Superior temporal gyrus (tissue), 1 donor: ENCODE measurements at regions not wholly inside any gene's neighbourhood (a gene's known extent, or its start where the extent isn't known, plus 50 kb on each side); places are given as distances from the start of the nearest gene placed in this dataset.

Source experiments
- DNase-seq: peaks from one replicate; pipeline ENCODE4 v3.0.0-alpha.2; 2016; ENCODE audit errors: extremely low spot score

GRCh38 chr2:235303499-235304291 is 190.1 kb upstream of the AGAP1 start:
- no peak for DNase-seq

- no peak for DNase-seq
Measured at GRCh38 chr2:235305678-235306077, 188.2 kb upstream of the AGAP1 start.

GRCh38 chr2:235311044-235311443 is 182.8 kb upstream of the AGAP1 start:
- no peak for DNase-seq

GRCh38 chr2:235312571-235312970 is 181.3 kb upstream of the AGAP1 start:
- no peak for DNase-seq

- DNase-seq = no peak
Measured at GRCh38 chr2:235314371-235314930, 179.4 kb upstream of the AGAP1 start.

DNA sequence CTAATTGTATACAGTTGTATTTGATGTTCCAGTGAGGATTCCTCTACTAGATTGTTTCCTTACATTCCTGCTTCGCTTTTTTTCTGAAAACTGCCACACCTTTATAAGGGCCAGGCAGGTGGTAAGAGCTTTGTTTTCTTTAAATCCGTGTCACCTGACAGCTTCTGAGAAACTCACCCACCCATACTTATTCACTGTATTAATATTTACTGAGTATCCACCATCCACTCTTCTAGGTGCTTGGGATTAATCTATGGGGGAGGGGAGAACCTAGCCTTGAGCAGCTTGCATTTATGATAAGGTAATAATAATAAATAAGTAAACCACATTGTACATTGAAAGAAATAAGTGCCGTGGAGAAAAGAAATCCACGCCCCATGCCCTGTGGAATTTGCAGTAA is 174.7 kb upstream of the AGAP1 start:
- DNase-seq = no peak

DNA sequence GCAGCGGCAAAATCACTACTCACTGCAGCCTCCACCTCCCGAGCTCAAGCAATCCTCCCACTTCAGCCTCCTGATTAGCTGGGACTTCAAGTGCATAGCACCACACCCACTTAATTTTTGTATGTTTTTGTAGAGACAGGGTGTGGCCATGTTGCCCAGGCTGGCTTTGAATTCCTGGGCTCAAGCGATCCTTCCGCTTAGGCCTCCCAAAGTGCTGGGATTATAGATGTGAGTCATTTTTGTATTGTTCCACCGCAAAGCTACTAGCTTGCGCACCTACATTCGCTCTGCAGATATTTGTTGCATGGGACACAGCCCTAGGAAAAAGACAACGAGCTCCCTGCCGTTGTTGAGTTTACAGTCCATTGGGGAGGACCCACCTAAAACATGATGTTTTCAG is 173.5 kb upstream of the AGAP1 start:
- no peak for DNase-seq

DNA sequence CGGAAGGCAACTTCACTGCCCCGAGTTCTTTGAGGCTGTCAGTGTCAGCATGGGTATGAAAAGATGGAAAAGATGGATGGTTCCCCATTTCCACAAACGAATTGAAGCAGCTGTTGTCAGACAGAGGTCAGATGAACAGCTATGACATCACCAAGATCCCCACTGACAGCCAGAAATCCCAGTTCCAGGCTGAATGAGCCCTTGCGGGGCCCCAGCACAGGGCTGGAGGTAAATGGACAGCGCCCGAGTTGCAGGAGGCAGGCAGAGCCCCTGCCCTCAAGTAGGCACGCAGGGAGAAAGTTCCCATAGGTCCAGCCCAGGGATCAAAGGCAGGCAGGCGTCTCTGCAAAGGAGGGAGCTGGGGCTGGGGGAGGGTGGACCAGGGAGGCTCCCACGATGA is 169.5 kb upstream of the AGAP1 start:
- DNase-seq = no peak

DNA sequence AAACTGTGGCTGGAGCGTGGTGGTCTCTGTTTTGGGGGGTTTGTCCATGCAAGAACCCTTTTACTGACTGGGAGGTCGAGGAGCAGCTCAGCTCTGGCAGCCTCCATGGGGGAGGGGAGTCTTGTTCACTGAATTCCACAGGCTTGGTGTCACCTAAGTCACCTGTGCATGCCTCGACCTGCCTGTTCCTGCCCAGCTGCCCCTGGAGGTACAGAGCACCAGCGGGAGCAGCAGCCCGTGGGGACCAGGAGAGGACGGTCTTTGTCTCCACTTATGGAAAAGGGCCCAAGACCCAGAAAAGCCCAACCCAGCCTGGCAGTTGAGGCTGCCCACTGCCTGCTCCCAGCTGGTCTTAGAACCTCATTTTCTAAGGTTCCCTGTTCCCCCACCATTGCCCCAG is 168.7 kb upstream of the AGAP1 start:
- no peak for DNase-seq

- no peak for DNase-seq
Measured at GRCh38 chr2:235328991-235329390, 164.9 kb upstream of the AGAP1 start.

- peak; percentile 21 for DNase-seq
Measured at GRCh38 chr2:235330775-235331451, 162.9 kb upstream of the AGAP1 start.

DNA sequence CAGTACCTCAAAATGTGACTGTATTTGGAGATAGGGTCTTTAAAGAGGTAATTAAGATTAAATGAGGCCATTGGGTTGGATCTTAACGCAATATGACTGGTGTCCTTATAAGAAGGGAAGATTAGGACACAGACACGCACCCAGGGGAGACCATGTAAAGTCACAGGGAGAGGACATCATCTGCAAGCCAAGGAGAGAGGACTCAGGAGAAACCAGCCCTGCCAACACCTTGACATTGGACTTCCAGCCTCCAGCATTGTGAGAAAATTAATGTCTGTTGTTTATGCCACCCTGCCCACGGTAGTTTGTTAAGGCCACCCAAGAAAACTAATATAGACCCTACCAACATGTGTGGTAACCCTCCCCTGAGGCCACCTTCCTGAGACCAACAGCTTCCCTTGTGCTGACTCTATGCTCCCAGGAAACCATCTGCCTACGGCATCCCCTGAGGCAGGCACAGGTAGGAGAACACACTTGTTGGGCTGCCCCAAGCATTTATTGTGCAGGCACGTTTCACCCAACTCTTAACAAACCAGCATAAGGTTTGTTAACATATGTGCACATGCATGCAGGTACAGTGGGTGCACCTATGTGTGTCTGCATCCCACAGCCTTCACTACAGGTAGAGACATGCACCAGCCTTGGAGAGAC is 161.5 kb upstream of the AGAP1 start:
- no peak for DNase-seq

- DNase-seq = no peak
Measured at GRCh38 chr2:235333076-235333475, 160.8 kb upstream of the AGAP1 start.

- DNase-seq = no peak
Measured at GRCh38 chr2:235334179-235334578, 159.7 kb upstream of the AGAP1 start.

DNA sequence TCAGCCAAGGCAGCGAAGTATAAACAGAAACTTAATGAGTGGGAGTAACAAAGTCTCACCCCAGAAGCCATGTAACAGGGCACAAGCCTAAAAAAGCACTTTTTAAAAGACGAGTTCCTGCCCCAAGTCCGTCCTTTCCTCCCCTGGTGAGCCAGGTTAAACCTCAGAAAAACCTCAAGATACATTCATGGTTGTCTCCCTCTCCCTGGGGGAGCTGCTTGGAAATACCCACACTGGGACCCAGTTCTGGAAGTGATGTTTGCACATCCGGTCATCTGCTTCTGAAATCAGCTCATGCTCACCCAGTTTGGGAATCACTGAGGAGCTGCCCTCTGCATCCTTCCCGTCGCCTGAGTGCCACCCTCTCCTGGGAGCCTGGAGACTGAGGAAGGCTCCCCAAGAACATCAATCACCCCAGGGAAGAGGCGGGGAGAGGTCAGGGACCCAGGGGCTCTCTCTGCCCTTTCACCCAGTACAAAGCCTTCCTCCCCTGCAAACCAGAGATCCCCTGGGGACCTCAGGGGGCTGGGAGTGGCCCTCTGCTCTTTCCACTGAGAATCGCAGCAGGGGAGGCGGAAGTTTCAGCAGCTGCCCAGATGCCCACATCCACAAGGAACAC is 150.6 kb upstream of the AGAP1 start:
- no peak for DNase-seq

- DNase-seq = no peak
Measured at GRCh38 chr2:235343869-235344268, 150.0 kb upstream of the AGAP1 start.

DNA sequence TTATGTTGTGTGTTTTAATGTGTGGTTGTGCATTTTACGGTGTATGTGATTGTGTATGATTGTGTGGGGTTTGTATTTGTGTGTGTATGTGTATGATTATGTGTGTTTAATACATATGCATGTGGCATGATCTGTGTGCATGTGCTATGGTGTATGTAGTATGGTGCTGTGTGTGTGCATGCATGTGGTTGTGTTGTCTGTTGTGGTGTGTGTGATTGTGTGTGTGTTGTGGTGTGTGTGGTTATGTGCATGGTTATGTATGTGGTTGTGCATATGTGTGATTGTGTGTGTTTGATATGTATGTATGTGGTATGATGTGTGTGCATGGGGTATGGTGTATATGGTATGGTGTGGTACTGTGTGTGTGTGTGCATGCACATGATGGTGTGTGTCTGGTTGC is 148.1 kb upstream of the AGAP1 start:
- DNase-seq = no peak

DNA sequence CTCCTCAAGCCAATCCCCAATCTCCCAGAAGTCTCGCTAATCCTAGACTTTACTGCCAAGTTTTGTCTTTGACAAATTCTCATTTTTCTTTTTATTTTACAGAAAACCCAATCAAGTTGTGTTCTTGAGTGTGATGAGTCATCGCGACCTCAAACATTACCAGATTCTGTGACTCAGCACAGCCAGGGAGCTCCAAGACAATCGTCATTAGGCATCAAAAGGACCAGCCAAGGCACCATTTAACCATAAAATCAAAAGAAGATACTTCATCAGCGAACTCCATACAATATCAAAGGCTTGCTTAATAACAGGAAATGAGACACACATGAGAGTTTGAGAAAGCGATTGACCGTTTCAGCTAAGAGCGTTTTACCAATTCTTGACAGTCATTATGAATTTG is 146.2 kb upstream of the AGAP1 start:
- no peak for DNase-seq

DNA sequence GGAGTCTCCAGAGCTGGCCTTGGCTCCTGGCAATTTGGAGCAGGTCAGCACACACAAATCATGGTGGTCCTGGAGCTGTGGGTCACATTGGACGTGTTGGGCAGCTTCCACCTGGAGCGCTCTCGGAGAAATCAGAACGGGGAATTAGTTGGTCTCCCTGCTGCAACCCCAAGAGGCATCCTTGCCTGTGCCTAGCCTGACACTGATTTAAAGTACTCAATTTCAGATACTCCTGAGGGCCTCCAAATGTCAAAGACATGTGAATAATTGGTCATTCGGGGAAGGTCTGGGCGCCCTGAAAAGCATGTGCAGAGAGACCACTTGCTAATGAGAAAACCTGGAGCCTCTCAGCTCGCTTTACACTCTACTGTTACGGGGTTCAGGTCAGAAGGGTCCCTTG is 145.5 kb upstream of the AGAP1 start:
- no peak for DNase-seq

DNA sequence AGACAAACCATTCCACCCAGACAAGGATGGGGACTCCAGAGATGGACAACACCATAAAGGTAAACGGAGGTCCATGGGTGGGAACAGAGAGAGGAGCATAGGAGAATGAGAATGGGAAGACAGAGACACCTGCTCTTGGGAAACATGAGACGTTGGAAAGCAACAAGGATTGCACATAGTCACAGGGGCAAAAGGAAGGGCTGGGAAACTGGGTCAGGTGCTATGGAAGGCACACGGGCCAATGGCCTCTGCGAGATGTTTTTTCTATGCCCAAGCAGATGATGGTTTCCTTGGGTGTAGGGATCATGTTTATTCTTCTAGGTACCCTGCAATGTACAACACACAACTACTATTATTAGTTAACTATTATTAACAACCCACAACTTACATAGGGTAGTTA is 143.6 kb upstream of the AGAP1 start:
- no peak for DNase-seq

GRCh38 chr2:235352541-235352940 is 141.3 kb upstream of the AGAP1 start:
- DNase-seq = no peak

GRCh38 chr2:235357881-235358280 is 136.0 kb upstream of the AGAP1 start:
- DNase-seq = no peak
